ENCODE measurements at regions not wholly inside any gene's neighbourhood (a gene's known extent, or its start where the extent isn't known, plus 50 kb on each side); places are given as distances from the start of the nearest gene placed in this dataset.

GRCh38 chr16:86388976-86389375, 121.4 kb upstream of the FOXF1 start:
- no peak for TF ChIP-seq CTCF (IDR thresholded peaks at IDR 0.05)
- Mint-ChIP-seq H3K27ac (no peak overlapping the region), H3K4me3 (no peak overlapping the region), H3K9me3 (no peaks in the 10 kb centered on the region), H3K36me3 (ENCODE audit: low read depth) (no peaks in the 10 kb centered on the region), H3K4me1 (peaks cover 6% of the 10 kb centered on the region), H3K27me3 (ENCODE audit: low read depth, poor library complexity) (peaks cover 29% of the 10 kb centered on the region)
- no peak for DNase-seq

GRCh38 chr16:86389566-86390328, 120.6 kb upstream of the FOXF1 start:
- no peak for DNase-seq
- H3K36me3 Mint-ChIP-seq (ENCODE audit: low read depth) = no peaks in the 10 kb centered on the region
- H3K4me1 Mint-ChIP-seq = peaks cover 4% of the 10 kb centered on the region
- H3K27me3 Mint-ChIP-seq (ENCODE audit: low read depth, poor library complexity) = peaks cover 25% of the 10 kb centered on the region
- H3K27ac Mint-ChIP-seq = no peak overlapping the region
- no peaks in the 10 kb centered on the region for H3K9me3 Mint-ChIP-seq
- TF ChIP-seq CTCF (IDR thresholded peaks at IDR 0.05) = no peak
- no peak overlapping the region for H3K4me3 Mint-ChIP-seq

GRCh38 chr16:86390335-86390734, 120.0 kb upstream of the FOXF1 start:
- no peaks in the 10 kb centered on the region for H3K9me3 Mint-ChIP-seq
- H3K27ac Mint-ChIP-seq = no peak overlapping the region
- no peaks in the 10 kb centered on the region for H3K36me3 Mint-ChIP-seq (ENCODE audit: low read depth)
- H3K4me3 Mint-ChIP-seq = no peak overlapping the region
- no peak for DNase-seq
- H3K4me1 Mint-ChIP-seq = peaks cover 4% of the 10 kb centered on the region
- H3K27me3 Mint-ChIP-seq (ENCODE audit: low read depth, poor library complexity) = peaks cover 25% of the 10 kb centered on the region
- no peak for TF ChIP-seq CTCF (IDR thresholded peaks at IDR 0.05)

- DNase-seq = no peak
- peaks cover 11% of the 10 kb centered on the region for H3K4me1 Mint-ChIP-seq
- H3K27ac Mint-ChIP-seq = no peak overlapping the region
- H3K4me3 Mint-ChIP-seq = no peak overlapping the region
- TF ChIP-seq CTCF (IDR thresholded peaks at IDR 0.05) = no peak
- no peaks in the 10 kb centered on the region for H3K9me3 Mint-ChIP-seq
- H3K27me3 Mint-ChIP-seq (ENCODE audit: low read depth, poor library complexity) = peaks cover 25% of the 10 kb centered on the region
- H3K36me3 Mint-ChIP-seq (ENCODE audit: low read depth) = no peaks in the 10 kb centered on the region
Measured at GRCh38 chr16:86391486-86391885, 118.8 kb upstream of the FOXF1 start.

- no peak for DNase-seq
- Mint-ChIP-seq H3K36me3 (ENCODE audit: low read depth) (no peaks in the 10 kb centered on the region), H3K27ac (no peak overlapping the region), H3K27me3 (ENCODE audit: low read depth, poor library complexity) (peaks cover 27% of the 10 kb centered on the region), H3K4me3 (no peak overlapping the region), H3K9me3 (no peaks in the 10 kb centered on the region), H3K4me1 (peaks cover 16% of the 10 kb centered on the region)
- TF ChIP-seq CTCF (IDR thresholded peaks at IDR 0.05) = no peak
Measured at GRCh38 chr16:86391984-86392383, 118.3 kb upstream of the FOXF1 start.

Measured in nephron progenitor cell (in vitro differentiated cells).